Ecto neural progenitor cell (in vitro differentiated cells): ENCODE measurements at regions not wholly inside any gene's neighbourhood (a gene's known extent, or its start where the extent isn't known, plus 50 kb on each side); places are given as distances from the start of the nearest gene placed in this dataset.

ENCODE experiments used
- DNase-seq: peaks from one replicate; pipeline ENCODE4 v3.0.0-alpha.2; 2018; ENCODE audit warnings: low spot score

DNA sequence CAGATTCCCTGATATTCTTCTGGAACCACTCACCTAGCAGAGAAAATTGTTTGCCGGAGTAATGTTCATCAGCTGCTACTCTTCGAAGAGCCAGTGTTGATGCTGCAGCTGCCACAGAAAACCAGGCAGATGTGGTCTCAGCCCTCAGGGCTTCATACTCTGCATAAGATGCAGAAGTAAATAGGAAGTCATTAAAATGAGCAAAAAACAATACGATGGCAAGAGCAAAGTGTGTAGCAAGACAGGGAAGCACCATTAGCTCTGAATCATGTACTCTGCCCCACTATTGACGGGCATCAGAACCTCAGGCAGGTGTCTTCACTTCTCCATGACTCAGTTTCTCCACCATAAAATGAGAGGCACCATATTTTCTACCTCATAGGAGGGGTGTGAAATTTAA is 991.6 kb upstream of the TMEM132C start:
- no peak for DNase-seq

DNA sequence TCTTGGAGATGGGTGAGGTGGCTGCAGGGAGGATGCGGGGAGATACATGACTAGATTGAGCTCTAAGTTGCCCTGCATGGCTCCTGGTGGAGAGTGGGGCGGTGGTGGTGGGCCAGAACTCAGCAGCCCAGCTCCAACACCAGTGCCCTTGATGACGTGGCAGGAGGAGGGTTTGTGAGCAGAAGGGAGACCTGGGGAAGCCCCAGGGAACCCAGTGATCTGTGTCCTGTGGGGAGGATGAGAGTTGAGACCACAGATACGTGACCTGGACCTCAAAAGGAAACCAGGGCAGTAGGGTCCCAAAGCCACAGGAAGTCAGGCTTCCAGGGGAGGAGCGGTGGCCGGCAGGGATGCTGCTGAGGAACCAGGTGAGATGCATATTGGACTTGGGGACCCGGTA is 989.1 kb upstream of the TMEM132C start:
- no peak for DNase-seq

DNA sequence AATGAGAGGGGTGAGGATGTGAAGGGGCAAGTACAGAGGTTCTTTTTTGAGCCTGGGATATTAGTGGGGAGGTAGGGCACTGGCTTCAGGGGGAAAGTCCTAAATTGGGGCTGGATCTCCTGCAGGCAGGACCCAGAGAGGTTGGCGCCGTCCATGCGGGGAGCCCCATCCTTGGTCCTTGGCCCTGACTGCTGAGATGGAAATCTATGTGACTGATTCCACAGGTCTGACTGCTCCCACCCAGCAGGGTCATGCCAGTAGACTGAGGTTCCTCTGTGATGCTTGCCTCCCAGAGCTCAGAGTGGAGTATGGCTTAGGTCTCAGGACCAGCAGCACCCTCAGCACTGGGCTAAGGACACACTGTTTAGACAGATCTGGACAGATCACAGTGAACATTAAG is 988.6 kb upstream of the TMEM132C start:
- no peak for DNase-seq

DNA sequence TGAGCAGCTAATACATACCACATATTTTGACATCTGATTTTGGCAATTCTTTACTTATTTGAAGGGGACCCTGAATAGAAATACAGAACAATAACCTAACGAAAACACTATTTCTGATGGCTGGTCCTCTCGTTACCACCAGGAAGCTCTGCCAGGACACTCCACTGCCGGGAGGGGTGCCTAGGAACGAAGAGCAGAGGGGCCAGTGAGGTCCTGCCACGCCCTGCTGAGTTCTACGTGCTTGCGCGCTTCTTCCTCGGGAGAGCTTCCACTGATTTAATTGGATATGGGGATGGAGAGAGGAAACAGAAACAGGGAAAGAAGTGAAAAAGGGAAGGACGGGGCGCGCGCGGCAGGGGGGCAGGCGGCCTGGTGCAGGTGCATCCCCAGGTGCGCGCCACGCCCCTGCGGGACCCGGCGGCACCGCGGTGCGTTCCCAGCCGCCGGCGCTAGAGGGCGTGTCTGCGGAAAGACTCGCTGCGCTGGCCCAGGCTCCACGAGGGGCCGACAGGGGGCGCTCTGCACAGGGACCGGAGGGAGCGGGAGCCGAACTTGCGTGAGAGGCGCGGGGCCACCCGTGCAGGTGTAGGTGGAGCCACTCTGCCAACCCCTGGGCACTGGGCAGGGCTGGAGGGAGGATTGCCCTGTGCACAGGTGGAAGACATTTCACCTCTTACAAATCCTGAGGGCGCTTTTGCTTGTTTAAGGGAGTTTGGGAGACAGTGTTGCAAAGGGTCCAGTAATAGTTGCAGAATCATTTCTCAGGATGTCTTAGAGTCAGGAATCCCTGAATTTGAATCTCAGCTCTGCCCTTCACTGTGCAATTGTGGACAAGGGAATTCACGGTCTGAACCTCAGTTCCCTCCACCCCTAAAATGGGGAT is 986.3 kb upstream of the TMEM132C start:
- DNase-seq, result peak; percentile 91

DNA sequence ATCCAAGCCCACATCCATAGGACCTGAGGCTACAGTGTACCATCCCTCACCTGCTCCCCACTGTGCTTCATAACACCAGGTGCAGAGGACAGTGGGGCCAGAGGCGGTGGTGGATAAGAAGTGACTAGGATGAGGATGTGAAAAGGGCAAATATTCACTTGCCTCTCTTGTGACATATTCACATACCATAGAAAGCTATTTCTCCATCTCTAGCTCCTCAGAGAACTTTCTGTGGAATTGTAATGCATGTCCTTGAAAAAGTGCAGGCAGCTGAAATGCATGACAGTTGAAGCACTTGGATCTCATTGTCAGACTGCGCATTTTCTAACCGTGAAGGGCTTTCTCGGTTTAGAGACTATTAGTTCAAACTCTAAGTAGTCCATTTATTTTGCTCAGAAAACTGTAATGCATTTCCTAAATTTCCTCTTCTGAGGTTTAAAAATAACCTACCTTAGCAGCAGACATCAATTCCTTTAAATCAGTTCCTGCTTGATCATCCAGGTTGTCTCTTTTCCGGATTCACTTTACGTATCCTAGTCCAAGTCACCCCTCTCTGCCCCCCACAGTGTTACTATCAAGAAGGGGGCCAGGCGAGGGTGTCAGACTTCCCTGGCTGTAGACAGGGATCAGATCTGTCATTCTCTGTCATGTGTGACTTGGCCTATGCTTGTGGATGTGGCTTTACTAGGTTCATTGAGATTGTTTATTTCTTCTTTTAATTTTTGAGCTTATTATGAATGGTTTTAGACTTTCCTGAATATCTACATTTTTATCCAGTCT is 984.0 kb upstream of the TMEM132C start:
- no peak for DNase-seq

DNA sequence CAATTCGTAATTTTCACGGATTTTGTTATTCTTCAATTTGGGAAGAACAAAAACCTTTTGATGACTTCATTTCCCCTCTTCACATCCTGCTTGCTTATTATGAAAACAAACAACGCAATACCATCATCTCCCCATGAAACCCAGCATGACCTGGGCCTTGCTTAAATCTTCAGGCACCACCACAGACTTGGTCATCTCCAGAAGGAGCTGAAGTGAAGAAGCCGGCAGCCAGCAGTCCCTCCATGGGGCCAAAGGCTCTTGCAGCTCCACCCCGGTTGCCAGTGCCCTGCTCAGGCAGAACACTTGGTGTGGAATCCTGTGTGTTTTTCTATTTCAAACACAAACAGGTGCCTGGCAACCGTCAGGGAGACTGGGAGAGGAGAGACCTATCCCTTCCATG is 982.9 kb upstream of the TMEM132C start:
- DNase-seq, result no peak

DNA sequence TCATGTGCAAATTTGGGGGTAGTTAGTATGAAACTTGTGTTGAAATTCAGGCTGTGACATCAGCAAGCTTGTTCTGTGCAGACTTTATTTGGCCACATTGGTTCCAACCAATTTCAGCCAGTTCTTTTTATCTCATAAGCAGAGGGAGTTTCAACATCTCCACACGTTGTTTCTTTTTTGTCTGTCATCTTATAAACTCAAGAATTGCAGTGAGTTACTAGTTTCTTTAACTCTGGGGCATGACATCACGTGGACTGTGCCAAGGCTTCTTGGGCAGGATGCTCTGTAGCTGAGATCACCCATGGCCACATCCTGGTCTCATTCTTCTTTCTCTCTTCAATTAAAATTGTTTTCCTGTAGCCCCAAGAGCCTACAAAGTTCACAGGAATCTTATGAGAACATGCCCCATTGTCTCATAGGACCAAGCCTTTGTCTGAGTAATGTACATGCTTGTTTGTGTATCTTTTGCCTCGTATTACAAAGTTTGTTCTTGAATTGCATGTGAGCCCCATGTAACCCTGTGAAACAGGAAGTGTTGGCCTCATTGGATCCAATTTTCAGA is 982.0 kb upstream of the TMEM132C start:
- no peak for DNase-seq

DNA sequence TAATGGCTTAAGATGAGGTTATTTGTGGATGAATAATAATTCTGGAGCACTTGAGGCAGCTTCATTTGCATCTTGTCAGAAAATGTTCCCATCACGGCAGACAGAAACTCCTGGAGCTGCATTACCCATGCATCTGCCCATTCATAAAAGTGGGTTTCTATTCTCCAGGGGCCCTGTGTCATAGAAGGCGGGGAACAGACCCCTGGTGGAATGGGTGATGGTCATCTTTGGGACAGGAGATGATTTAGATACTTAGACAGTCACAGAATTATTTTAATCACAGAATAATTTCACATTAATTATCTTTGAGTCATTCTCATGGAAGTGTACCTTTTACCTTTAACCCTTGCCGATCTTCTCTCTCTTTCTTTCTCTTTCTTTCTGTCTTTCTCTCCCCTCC is 980.7 kb upstream of the TMEM132C start:
- DNase-seq, result no peak

DNA sequence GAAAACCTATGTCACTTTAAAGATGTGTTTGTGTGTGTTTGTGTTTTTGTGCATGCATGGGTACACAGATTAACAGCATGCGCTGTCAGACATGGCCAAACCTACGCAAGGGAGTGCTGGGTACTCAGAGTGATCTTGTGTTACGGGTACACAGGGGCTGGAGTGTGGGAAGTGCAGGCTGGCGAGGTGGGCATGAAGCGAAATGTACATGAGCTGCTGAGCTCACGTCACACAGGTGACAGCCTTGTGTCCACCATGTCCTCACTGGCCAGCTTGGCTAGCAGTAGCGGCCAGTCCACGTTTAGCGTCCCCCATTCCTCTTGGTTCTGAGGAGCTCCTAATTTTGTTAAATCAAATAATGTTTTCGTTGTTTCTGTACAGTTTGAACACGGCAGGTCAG is 979.7 kb upstream of the TMEM132C start:
- DNase-seq, result no peak

DNA sequence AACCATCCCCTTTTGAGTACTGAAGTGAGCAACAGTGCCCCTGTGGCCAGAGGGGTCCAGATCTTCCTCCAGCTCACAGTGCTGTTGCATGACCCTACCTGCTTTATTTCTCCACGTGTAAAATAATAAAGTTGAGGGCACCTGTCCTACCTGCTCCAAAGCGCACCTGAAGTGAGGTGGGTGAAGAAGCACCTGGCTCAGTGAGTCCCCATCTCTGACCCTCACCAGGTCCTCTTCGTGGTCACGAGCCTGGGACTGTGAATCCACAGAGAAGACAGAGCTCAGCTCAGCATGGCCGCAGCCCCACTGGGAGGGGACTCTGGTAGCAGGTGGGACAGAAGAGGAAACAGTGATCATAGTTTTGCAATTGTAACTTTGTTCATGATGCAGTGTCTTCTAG is 976.7 kb upstream of the TMEM132C start:
- no peak for DNase-seq

DNA sequence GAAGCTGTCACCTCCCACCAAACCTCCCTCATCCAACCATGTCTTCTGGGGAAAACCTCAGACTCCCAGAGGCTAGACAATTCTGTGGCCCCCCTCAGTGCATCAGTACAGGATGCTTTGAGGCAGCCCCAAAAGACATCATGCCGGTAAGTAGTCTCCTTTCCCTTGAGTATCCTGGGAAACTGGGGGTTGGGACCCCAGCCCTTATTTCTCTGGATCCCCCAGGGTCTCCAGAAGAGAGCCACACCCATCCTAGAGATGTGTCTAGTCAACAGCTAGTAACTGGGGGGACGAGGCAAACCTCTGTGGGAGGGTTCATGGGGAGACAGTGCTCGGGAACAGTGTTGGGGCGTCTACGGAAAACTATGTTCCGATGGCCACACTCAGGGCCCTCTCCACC is 974.2 kb upstream of the TMEM132C start:
- DNase-seq, result peak; percentile 23

DNA sequence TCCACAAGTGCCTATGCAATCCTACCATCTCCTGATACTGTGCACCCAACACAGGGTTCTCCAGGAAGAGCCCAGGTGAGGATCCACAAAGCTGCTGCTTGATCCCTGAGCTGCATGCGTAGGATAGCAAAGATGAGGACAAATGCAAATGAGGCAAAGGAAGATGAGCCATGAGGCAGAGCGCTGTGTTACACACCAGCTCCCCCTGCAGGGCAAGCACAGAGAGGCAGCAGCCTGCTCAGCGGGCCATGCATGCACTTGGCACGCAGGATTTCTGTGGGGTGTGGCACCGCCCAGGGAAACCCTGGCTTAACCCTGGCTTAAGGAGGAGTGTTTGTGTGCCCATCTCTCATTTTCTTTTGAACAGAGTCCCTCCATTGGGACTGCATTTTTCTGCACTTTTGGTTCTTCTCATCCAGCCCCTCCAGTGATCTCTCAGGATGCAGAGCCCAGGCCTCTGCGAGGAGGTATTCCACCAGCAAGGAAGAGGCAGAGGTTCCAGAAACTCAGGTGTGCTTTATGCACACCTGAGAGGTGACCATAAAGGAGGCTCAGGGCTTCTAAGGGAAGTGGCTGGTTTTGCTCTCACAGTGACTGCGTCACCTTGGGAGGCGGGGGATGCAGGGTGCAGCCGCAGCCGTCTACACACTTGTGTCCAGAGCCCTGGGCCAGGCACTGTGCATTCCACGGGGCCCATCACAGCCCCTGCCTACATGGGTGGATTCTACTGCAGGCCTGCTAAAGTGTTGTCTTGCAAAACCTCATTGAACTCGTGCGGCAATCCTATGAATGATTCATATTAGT is 973.3 kb upstream of the TMEM132C start:
- DNase-seq, result peak; percentile 82

DNA sequence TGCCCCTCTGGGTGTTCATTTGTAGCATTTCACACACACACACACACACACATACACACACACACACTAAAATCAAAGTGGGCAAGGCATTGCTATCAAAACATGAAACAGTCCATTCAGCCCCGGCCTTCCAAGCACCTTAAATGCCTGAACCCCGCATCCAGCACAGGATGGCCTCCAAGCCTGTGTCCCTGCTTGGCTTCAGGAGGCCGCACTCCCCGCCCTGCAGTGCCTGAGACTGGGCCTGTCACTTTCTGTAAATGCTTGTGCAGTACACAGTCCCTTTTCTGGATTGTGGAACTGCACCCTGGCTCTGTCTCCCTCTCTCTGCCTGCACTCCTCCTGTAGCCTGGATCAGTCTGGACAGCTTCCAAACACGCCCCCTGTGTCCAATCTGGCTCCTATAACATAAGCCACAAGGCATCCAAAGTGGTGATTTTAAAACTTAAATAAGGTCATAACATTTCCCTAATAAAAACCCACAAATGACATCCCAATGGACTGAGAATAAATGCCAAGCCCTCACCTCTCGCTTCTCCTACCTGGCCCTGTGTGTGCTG is 972.2 kb upstream of the TMEM132C start:
- DNase-seq, result peak; percentile 15

DNA sequence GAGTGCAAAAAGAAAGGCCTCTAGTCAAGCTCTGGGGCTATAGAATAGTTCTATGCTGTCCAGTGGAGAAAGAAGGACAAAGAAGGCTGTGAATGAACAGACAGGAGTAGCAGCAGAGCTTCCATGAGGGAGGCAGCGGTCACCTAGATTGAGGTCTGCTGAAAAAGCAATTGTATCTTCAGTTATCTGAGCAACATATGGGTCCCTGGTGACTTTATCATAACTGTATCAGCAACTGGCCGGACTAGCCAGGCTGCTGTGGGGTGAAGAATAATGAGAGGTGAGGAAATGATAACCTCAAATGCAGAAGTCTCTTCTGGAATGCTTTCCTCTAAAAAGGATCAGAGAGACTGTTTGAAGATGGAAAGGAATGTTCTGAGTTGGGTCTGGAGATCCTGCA is 971.3 kb upstream of the TMEM132C start:
- no peak for DNase-seq

DNA sequence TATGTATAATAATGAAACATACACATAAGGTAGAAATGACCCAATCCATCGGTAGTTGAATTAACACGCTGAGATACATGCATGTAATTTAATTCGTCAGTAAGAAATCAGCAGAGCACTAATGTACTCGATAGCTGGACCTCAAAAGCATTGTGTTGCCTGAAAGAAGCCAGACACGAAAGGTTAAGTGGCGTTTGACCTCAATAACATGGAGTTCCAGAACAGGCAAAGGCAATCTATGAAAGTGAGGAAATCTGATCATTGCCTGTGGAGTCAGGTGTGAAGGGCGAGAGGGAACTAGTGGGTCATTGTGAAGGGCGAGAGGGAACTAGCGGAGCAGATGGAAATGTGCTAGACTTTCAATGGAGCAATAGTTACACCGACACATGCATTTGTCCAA is 970.4 kb upstream of the TMEM132C start:
- DNase-seq, result peak; percentile 17

DNA sequence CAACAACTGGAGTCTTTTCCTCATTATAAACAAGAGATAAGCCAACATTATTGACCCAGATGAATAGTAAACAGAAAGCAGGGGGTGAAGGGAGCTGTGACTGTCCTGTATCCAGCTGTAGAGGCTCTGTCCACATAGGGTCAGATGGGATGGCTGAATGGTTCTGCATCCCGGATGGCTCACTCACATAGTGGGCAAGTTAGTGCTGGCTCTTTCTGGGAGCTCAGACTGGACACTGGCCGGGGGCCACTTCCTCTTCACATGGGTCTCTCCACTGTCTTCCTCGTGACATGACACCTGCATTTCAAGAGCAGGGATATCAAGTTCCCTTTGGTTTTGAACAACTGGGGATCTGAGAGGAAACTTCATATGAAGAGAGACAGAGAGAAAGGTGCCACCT is 969.6 kb upstream of the TMEM132C start:
- peak; percentile 22 for DNase-seq

DNA sequence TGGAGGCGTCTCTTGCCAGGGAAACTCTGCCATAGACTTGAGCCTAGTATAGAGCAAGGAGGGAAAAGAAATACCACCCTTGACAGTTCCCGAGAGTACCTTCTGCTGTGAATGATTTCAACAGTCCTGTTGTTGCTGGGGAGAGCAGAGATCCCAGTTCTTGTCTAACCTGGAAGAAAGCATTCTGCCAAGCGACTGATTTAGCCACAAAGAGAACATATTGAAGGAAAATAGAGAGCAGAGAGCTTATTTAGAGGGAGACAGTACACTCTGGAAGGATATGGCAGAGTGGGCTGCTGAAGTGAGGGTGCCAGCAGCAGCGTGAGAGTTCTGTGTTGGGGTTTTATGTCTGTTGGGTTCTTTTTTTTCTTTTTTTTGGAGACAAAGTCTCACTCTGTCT is 966.9 kb upstream of the TMEM132C start:
- no peak for DNase-seq

DNA sequence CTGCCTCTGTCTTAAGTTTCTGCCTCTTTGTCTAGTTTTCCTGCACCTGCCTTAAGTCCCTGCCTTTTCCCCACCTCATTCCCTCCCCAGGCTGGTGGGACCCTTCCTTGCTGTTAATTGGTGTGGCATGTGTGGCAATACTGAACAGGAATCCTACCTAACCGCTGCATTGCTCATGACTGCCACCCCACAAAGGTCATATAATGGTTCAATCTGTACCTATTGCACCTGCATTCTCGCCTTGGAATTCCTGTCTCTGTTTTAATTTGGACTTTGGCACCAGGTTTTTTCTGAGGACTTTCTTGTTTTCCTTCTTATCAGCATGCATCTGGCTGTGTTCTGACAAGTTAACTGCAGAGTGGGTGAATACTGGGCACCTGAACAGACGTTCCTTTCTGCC is 966.2 kb upstream of the TMEM132C start:
- no peak for DNase-seq

DNA sequence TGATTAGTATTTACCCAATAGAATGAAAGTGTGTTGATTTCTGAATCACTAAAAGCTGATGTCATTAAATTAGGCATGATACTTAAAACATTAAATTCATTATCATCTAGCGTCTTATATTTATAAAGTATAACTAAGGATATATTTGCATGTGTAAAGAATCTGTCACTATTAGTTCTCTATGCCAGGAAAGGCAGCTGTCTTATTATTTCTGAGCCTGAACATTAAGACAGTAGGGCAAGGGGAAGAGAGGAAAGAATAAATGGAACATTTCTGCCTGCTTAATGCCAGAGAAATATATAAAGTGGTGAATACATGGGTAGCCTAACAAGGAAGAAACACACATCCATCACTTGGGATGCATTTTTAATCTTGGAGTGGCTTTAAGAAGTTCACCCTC is 965.1 kb upstream of the TMEM132C start:
- DNase-seq, result no peak

DNA sequence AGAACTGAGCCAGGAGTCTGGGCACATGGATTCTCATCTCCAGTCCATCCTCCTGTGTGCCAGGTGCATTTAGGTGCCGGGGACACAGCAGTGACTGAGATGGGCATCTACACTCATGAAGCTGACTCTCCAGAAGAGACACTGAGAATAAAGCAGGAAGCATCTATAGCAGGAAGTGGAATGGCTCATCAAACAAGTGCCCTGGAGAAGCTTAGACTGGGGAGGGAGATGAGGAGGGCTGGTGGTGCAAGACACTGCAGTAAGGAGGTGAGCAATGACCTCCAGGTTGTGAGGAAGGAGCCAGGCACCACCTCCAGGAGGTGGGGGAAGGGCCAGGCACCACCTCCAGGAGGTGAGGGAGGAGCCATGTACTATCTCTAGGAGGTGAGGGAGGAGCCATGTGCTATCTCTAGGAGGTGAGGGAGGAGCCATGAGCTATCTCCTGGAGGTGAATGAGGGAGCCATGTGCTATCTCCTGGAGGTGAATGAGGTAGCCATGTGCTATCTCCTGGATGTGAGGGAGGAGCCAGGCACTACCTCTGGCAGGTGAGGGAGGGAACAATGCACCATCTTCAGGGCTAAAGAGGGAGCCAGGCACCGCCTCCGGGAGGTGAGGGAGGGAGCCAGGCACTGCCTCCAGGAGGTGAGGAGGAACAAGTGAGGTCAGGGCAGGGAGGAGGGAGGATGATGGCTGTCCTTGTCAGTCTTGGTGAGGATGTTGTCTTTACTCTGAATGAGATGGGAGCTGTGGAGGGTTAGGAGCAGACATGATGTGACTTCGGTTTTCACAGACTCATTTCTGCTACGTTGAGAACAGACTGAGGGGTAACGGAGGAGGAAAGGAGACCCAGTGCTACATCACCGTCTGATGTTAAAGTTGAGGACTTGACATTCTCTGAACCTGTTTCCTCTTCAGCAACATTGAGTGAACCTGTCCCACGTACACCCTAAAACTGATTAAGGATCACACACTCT is 961.9 kb upstream of the TMEM132C start:
- DNase-seq, result peak; percentile 20
